Adrenal gland (tissue), 9 donors: ENCODE measurements at regions not wholly inside any gene's neighbourhood (a gene's known extent, or its start where the extent isn't known, plus 50 kb on each side); places are given as distances from the start of the nearest gene placed in this dataset.

Experiments used
- DNase-seq, 7 donors: peaks; one replicate each; pipeline ENCODE4 v3.0.0-alpha.2; 2019 to 2020
- H3K27ac ChIP-seq, 5 donors: fragments of 200-600 bp; sonication (generic) in 4 of 5; 1 replicate in 3 of 5; 2 replicates in 2 of 5; pipeline versions ENCODE4 v1.5.1 to v1.8.0; 2016 to 2020; ENCODE audit warnings: mild to moderate bottlenecking in 1 of 5
- H3K27me3 ChIP-seq: fragments of 200-600 bp; 2 replicates; pipeline ENCODE4 v1.8.0; 2021
- H3K36me3 ChIP-seq, 2 donors: fragments of 200-600 bp; replicated peaks in 1 of 2; 1 replicate in 1 of 2; 2 replicates in 1 of 2; pipeline versions ENCODE4 v1.5.1 to v1.8.0; 2018 to 2022
- H3K4me1 ChIP-seq, 2 donors: fragments of 200-600 bp; replicated peaks in 1 of 2; 1 replicate in 1 of 2; 2 replicates in 1 of 2; pipeline versions ENCODE4 v1.5.1 to v1.8.0; 2018 to 2021
- H3K4me3 ChIP-seq, 4 donors: fragments of 200-600 bp; sonication (generic) in 3 of 4; one replicate each; pipeline ENCODE4 v1.5.1; 2016 to 2018
- H3K9me3 ChIP-seq, 3 donors: fragments of 200-600 bp; sonication (generic) in 1 of 3; replicated peaks in 1 of 3; 1 replicate in 2 of 3; 2 replicates in 1 of 3; pipeline versions ENCODE4 v1.5.1 to v1.8.0; 2016 to 2021
- CTCF ChIP-seq, 6 experiments: fragments of 450-650 bp in 4 of 6; fragments of 200-600 bp in 2 of 6; sonication (generic) in 1 of 6; IDR thresholded peaks; 1 replicate in 5 of 6; 2 replicates in 1 of 6; pipeline versions ENCODE4 v1.5.1 to v1.8.0; 2016 to 2021; ENCODE audit warnings: antibody characterized with exemption in 6 of 6, mild to moderate bottlenecking in 2 of 6, moderate library complexity in 1 of 6
- POLR2A ChIP-seq, 2 donors: fragments of 450-650 bp; IDR thresholded peaks; one replicate each; pipeline ENCODE4 v1.6.1; 2017; ENCODE audit warnings: antibody characterized with exemption in 2 of 2, mild to moderate bottlenecking in 2 of 2, moderate library complexity in 1 of 2
- WGBS, 4 donors: extraction: QIAGEN DNeasy Blood & Tissue Kit in 2 of 4; methylation state at CpG; one replicate each; pipeline versions ENCODE4 v1.1.5 to v1.1.7; 2013 to 2017; 5-methylcytosine and 5-hydroxymethylcytosine counted together
- intact Hi-C, 2 donors: fragments of 100-400 bp; cut with DNase I; formaldehyde crosslinking; loops; one replicate each; pipeline versions ENCODE4 v1.14.1 to v1.15.0; 2022 to 2023
- donor health status: healthy with polysubstance abuse.
- donor health status: Bipolar disorder and iron deficiency.
- donor health status: DM: yes; HTN: yes; CAD: no.
- donor health status: DM: no; HTN: no; CAD: no.
- donor health status: DM: no; HTN: no; CAD: no.

- Histone ChIP-seq H3K9me3 (no peaks in the 10 kb centered on the region), H3K27ac (no peak overlapping the region), H3K4me1 (peaks cover 13 to 22% of the 10 kb centered on the region in 2 donors), H3K27me3 (no peaks in the 10 kb centered on the region), H3K4me3 (no peak overlapping the region), H3K36me3 (no peaks in the 10 kb centered on the region)
- TF ChIP-seq POLR2A (IDR thresholded peaks at IDR 0.05) (no peak), CTCF (IDR thresholded peaks at IDR 0.05) (no peak)
- WGBS, 4 donors: 70 to 81% (median 76%) methylated on average over 9 to 10 of the region's 10 CpGs
- peak in 1 of 7 donors; percentile 36 for DNase-seq
- intact Hi-C loops: no loop called here
Measured at GRCh38 chr10:43963793-43964425, 315.2 kb upstream of the ZNF32 start.

GRCh38 chr10:43963379-43963778 lies 314.7 kb upstream of the ZNF32 start:
- TF ChIP-seq POLR2A (IDR thresholded peaks at IDR 0.05): no peak
- no peak for TF ChIP-seq CTCF (IDR thresholded peaks at IDR 0.05)
- DNase-seq: no peak

GRCh38 chr10:43962346-43963191 lies 313.9 kb upstream of the ZNF32 start:
- H3K27me3 ChIP-seq: no peaks in the 10 kb centered on the region
- H3K36me3 ChIP-seq: no peaks in the 10 kb centered on the region
- H3K4me3 ChIP-seq: no peak overlapping the region
- H3K27ac ChIP-seq: peak overlapping the region in 3 of 5 donors; percentile 18 to 73 (median 20)
- no peaks in the 10 kb centered on the region for H3K9me3 ChIP-seq
- DNase-seq: peak in 6 of 7 donors; percentile 49 to 68 (median 62)
- H3K4me1 ChIP-seq: peaks cover 13 to 22% of the 10 kb centered on the region in 2 donors
- TF ChIP-seq CTCF (IDR thresholded peaks at IDR 0.05) (no peak), POLR2A (IDR thresholded peaks at IDR 0.05) (no peak)
- 59 to 68% (median 63%) methylated on average over 7 to 11 of the region's 11 CpGs for WGBS, 4 donors
- intact Hi-C loops: no loop called here

More at GRCh38 chr10:43963379-43963778, 314.7 kb upstream of the ZNF32 start:
- no peaks in the 10 kb centered on the region for H3K36me3 ChIP-seq
- no peak overlapping the region for H3K4me3 ChIP-seq
- H3K4me1 ChIP-seq: peaks cover 13 to 22% of the 10 kb centered on the region in 2 donors
- intact Hi-C loops: no loop called here
- no peaks in the 10 kb centered on the region for H3K27me3 ChIP-seq
- no peaks in the 10 kb centered on the region for H3K9me3 ChIP-seq
- WGBS, 4 donors: 93 to 100% (median 96%) methylated on average over 2 of the region's 2 CpGs
- peak overlapping the region in 1 of 5 donors; percentile 73 for H3K27ac ChIP-seq

- TF ChIP-seq POLR2A (IDR thresholded peaks at IDR 0.05): no peak
- TF ChIP-seq CTCF (IDR thresholded peaks at IDR 0.05): no peak
- H3K36me3 ChIP-seq: no peaks in the 10 kb centered on the region
- H3K4me3 ChIP-seq: no peak overlapping the region
- no peaks in the 10 kb centered on the region for H3K9me3 ChIP-seq
- H3K27me3 ChIP-seq: no peaks in the 10 kb centered on the region
- intact Hi-C loops: no loop called here
- H3K27ac ChIP-seq: peak overlapping the region in 2 of 5 donors; percentile 34 to 73
- 71 to 78% (median 74%) methylated on average over 13 to 15 of the region's 15 CpGs for WGBS, 4 donors
- H3K4me1 ChIP-seq: peaks cover 13 to 22% of the 10 kb centered on the region in 2 donors
- DNase-seq: peak in 6 of 7 donors; percentile 49 to 80 (median 70)
Measured at GRCh38 chr10:43961523-43962345, 313.1 kb upstream of the ZNF32 start.
